Fibroblast of lung (primary cell): ENCODE measurements at regions not wholly inside any gene's neighbourhood (a gene's known extent, or its start where the extent isn't known, plus 50 kb on each side); places are given as distances from the start of the nearest gene placed in this dataset.
"Not testable (repeated sequence)": the region's sequence is repeated elsewhere in the genome, so short reads cannot be mapped to it uniquely, and the experiment has no call there.

ENCODE experiments used
- DNase-seq, 2 donors: peaks; one replicate each; pipeline versions ENCODE4 v3.0.0 to v3.0.0-alpha.2; 2010; ENCODE audit warnings: low read depth in 2 of 2
- H2AFZ ChIP-seq: 2 replicates; pipeline ENCODE4 v1.5.1; 2012; ENCODE audit warnings: low read length, control low read depth, inconsistent platforms
- H3K27ac ChIP-seq: 2 replicates; pipeline ENCODE4 v1.5.1; 2011; ENCODE audit warnings: low read length, control low read depth; ENCODE audit not compliant: insufficient read depth
- H3K27me3 ChIP-seq: 2 replicates; pipeline ENCODE4 v1.5.1; 2011; ENCODE audit warnings: mild to moderate bottlenecking, low read length; ENCODE audit not compliant: control insufficient read depth, insufficient read depth
- H3K36me3 ChIP-seq: 2 replicates; pipeline ENCODE4 v1.5.1; 2011; ENCODE audit warnings: low read length; ENCODE audit not compliant: control insufficient read depth, insufficient read depth
- H3K4me1 ChIP-seq: 2 replicates; pipeline ENCODE4 v1.5.1; 2011; ENCODE audit warnings: low read length; ENCODE audit not compliant: control insufficient read depth, insufficient read depth; ENCODE audit errors: extremely low read depth
- H3K4me2 ChIP-seq: 2 replicates; pipeline ENCODE4 v1.5.1; 2011; ENCODE audit warnings: low read length, control low read depth; ENCODE audit not compliant: insufficient read depth; ENCODE audit errors: extremely low read depth
- H3K4me3 ChIP-seq, 4 experiments: fragments of 200-600 bp in 1 of 4; sonication (generic) in 1 of 4; replicated peaks in 1 of 4; 2 replicates each; pipeline ENCODE4 v1.5.1; 2011 to 2016; ENCODE audit warnings: low read length in 4 of 4, low read depth in 3 of 4, mild to moderate bottlenecking in 3 of 4, control low read depth in 2 of 4, inconsistent platforms in 1 of 4, mixed read lengths in 1 of 4; ENCODE audit not compliant: insufficient read depth in 1 of 4; ENCODE audit errors: control extremely low read depth in 1 of 4
- H3K79me2 ChIP-seq: 2 replicates; pipeline ENCODE4 v1.5.1; 2012; ENCODE audit warnings: mild to moderate bottlenecking, low read length, inconsistent platforms; ENCODE audit not compliant: control insufficient read depth, insufficient read depth
- H3K9ac ChIP-seq: 2 replicates; pipeline ENCODE4 v1.5.1; 2011; ENCODE audit warnings: mild to moderate bottlenecking, low read length, control low read depth; ENCODE audit not compliant: insufficient read depth
- H3K9me3 ChIP-seq: 2 replicates; pipeline ENCODE4 v1.5.1; 2012; ENCODE audit warnings: low read depth, low read length; ENCODE audit not compliant: control insufficient read depth, insufficient read depth
- H4K20me1 ChIP-seq: 2 replicates; pipeline ENCODE4 v1.5.1; 2011; ENCODE audit warnings: low read length; ENCODE audit not compliant: control insufficient read depth, insufficient read depth; ENCODE audit errors: extremely low read depth
- CTCF ChIP-seq, 2 donors: IDR thresholded peaks in 1 of 2; conservative IDR thresholded peaks in 1 of 2; 1 replicate in 1 of 2; 2 replicates in 1 of 2; pipeline ENCODE4 v1.5.1; 2011 to 2012; ENCODE audit warnings: low read length in 2 of 2, control low read depth in 1 of 2, inconsistent platforms in 1 of 2, low read depth in 1 of 2, mild to moderate bottlenecking in 1 of 2
- EZH2 ChIP-seq: IDR thresholded peaks from 2 replicates; pipeline ENCODE4 v1.5.1; 2012; ENCODE audit warnings: low read length, control low read depth, mild to moderate bottlenecking; ENCODE audit errors: missing control alignments

GRCh38 chrX:85543866-85544265, 164.4 kb upstream of the POF1B start:
- H4K20me1 ChIP-seq = no peaks in the 10 kb centered on the region
- TF ChIP-seq EZH2 (no peak), CTCF (conservative IDR thresholded peaks at IDR 0.05 in 1 of 2, IDR thresholded peaks at IDR 0.05 in 1 of 2; ENCODE audit: low read depth in 1 of 2, low read length in 2 of 2) (no peak)
- no peak for DNase-seq
- no peaks in the 10 kb centered on the region for H3K36me3 ChIP-seq
- H3K4me1 ChIP-seq = no peaks in the 10 kb centered on the region
- H3K79me2 ChIP-seq = no peaks in the 10 kb centered on the region
- no peak overlapping the region for H3K4me2 ChIP-seq
- H3K27ac ChIP-seq = no peak overlapping the region
- no peak overlapping the region for H3K4me3 ChIP-seq
- H3K9ac ChIP-seq = no peak overlapping the region
- no peak overlapping the region for H2AFZ ChIP-seq
- H3K27me3 ChIP-seq = no peaks in the 10 kb centered on the region
- no peaks in the 10 kb centered on the region for H3K9me3 ChIP-seq

- H3K4me1 ChIP-seq, H2AFZ ChIP-seq, H3K4me2 ChIP-seq, H3K27me3 ChIP-seq, DNase-seq, H4K20me1 ChIP-seq, H3K27ac ChIP-seq, H3K79me2 ChIP-seq, H3K9me3 ChIP-seq, H3K36me3 ChIP-seq, H3K4me3 ChIP-seq, H3K9ac ChIP-seq: not testable (repeated sequence)
Observed at GRCh38 chrX:85529141-85529540, 149.7 kb upstream of the POF1B start.

GRCh38 chrX:85517994-85518718, 138.7 kb upstream of the POF1B start:
- no peak for DNase-seq
- Histone ChIP-seq H3K79me2 (no peaks in the 10 kb centered on the region), H3K9me3 (no peaks in the 10 kb centered on the region), H3K9ac (no peak overlapping the region), H3K27me3 (no peaks in the 10 kb centered on the region), H4K20me1 (no peaks in the 10 kb centered on the region), H3K27ac (no peak overlapping the region), H2AFZ (no peak overlapping the region), H3K4me1 (no peaks in the 10 kb centered on the region), H3K4me3 (no peak overlapping the region), H3K4me2 (no peak overlapping the region), H3K36me3 (no peaks in the 10 kb centered on the region)
- TF ChIP-seq EZH2 (no peak), CTCF (conservative IDR thresholded peaks at IDR 0.05 in 1 of 2, IDR thresholded peaks at IDR 0.05 in 1 of 2; ENCODE audit: low read depth in 1 of 2, low read length in 2 of 2) (no peak)
